A673 (cell line): ENCODE measurements at regions not wholly inside any gene's neighbourhood (a gene's known extent, or its start where the extent isn't known, plus 50 kb on each side); places are given as distances from the start of the nearest gene placed in this dataset.

ENCODE experiments used
- EZH2 ChIP-seq: fragments of 200-600 bp; sonication (generic); IDR thresholded peaks from 2 replicates; pipeline ENCODE4 v1.6.1; 2017; ENCODE audit warnings: borderline replicate concordance, low read depth, mild to moderate bottlenecking, mixed read lengths, antibody characterized with exemption, low read length; ENCODE audit not compliant: poor library complexity, severe bottlenecking
- TF ChIP-seq, protein P1 (sequence below): fragments of 300-800, 200-600 bp; sonication (generic); conservative IDR thresholded peaks from 2 replicates; pipeline ENCODE4 v1.5.1; 2017; ENCODE audit warnings: low read depth, mild to moderate bottlenecking, antibody characterized with exemption, low read length, moderate library complexity, mixed read lengths

DNA sequence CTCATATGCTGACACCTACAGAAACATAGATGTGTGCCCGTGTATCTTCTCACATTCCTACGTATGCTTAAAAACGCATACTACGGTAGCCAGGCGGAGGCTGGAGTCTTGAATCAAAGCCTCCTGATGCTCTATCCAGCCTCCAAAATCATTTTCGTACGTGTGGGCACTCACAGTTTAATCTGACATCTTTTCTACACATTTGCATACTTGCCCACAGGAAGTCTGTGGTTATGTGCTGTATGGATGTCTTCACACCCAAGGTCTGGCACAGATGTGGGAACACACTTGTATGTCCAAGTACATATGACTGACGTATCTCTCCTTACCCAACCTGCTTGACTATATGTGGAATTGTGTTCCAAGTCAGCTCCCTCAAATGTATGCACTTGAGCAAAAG is 561.8 kb upstream of the CADM1 start:
- TF ChIP-seq, protein P1, sequence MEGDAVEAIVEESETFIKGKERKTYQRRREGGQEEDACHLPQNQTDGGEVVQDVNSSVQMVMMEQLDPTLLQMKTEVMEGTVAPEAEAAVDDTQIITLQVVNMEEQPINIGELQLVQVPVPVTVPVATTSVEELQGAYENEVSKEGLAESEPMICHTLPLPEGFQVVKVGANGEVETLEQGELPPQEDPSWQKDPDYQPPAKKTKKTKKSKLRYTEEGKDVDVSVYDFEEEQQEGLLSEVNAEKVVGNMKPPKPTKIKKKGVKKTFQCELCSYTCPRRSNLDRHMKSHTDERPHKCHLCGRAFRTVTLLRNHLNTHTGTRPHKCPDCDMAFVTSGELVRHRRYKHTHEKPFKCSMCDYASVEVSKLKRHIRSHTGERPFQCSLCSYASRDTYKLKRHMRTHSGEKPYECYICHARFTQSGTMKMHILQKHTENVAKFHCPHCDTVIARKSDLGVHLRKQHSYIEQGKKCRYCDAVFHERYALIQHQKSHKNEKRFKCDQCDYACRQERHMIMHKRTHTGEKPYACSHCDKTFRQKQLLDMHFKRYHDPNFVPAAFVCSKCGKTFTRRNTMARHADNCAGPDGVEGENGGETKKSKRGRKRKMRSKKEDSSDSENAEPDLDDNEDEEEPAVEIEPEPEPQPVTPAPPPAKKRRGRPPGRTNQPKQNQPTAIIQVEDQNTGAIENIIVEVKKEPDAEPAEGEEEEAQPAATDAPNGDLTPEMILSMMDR, result no peak
- TF ChIP-seq EZH2, result no peak
